Left ventricle myocardium superior (tissue), 1 donor: ENCODE measurements at regions not wholly inside any gene's neighbourhood (a gene's known extent, or its start where the extent isn't known, plus 50 kb on each side); places are given as distances from the start of the nearest gene placed in this dataset. TPM values are rescaled to one million over a fixed set of nuclear protein-coding genes. Genes with fewer than 3 reads are reported as not detected.

Source experiments
- ATAC-seq: fragments of 200-7000 bp; cut with Tn5 transposase; one replicate; pipeline ENCODE4 v1.9.1; 2020; ENCODE audit warnings: mild to moderate bottlenecking, moderate library complexity
- DNase-seq: peaks from one replicate; pipeline ENCODE4 v3.0.0-alpha.2; 2020
- intact Hi-C: fragments of 100-400 bp; cut with micrococcal nuclease; formaldehyde crosslinking; loops from one replicate; pipeline ENCODE4 v1.11.0; 2022
- microRNA-seq: library from miRNA; unstranded; fragments of <30 nt; microRNA quantifications from one replicate; pipeline ENCODE4 v1.2.0, GENCODE V29; 2020; ENCODE audit warnings: borderline number of aligned reads
- donor health status: DM: no; HTN: yes; CAD: no; lungs with severe emphysema.

DNA sequence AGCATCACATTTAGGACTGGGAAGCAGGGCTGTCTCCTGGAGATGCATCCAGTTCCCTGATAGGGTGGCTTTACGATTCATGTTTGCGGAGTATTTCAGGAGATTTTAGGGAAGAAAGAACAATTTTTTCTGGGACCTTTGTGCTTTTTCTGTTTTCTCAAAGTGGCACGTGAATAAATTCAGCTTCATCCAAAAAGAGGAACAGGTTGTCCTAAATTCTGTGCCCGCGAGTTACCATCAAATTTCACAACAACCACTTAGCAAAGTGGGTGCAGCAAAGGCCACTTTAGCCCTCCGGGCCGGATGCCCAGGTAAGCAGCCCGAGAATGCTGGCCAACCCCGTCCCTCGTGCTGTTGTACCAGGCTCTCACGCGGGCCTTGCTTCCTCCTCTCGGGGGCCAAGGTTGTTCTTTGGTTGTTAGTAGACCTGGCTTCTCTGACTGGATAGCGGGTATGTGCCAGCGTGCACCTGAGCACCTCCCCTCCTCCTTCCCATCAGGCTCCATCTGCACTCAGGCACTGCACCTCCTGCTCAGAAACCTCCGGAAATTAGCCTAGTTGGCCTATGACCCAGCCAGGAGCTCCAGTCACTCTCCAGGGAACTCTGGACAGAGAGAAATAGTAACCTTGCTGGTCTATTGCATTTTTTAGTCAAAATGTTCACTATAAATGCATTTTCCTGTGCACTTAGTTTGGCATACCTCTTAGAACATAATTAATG, 83.0 kb downstream of the CMPK2 start:
- no peak for DNase-seq
- intact Hi-C loops, result no loop called here
- no peak for ATAC-seq

GRCh38 chr2:6783238-6783614, 82.5 kb downstream of the CMPK2 start:
- DNase-seq, result no peak
- intact Hi-C loops, result no loop called here
- ATAC-seq, result no peak

DNA sequence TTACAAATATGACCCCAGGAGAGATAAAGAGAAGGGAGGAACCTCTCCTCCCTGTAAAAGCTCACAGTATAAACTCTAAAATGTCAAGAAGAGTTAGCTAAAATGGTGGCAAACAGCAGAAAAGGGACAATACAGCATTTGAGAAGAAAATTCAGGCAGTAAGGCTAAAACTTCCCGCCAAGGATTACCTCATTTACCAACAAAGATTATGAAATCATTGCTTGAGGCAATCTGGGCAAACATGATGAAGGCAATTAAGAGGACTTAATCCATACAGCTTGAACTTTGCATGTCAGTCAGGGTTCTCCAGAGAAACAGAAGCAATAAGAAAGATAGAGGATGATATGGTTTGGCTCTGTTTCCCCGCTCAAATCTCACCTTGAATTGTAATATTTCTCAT, 81.4 kb downstream of the CMPK2 start:
- ATAC-seq (no peak), DNase-seq (no peak)
- intact Hi-C loops, result no loop called here

- no peak for ATAC-seq
- no peak for DNase-seq
- intact Hi-C loops, result no loop called here
These were observed 80.2 kb downstream of the CMPK2 start for GRCh38 chr2:6785493-6785892.

DNA sequence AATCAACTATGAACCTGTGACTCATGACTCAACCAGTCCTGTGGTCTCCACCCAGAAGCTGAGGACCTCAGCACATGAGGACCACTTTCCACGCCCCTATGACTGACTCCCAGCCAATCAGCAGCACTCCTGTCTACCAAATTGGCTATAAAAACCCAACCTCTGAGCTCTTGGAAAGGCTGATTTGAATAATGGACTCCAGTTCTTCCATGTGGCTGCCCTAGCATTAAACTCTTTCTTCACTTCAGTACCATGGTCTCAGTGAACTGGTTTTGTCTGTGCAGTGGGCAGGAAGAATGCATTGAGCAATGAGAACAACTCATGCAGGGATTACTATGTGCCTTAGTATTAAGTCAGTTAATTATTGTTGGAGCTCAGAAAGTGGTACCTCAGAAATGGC, 78.3 kb downstream of the CMPK2 start:
- DNase-seq, result no peak
- ATAC-seq, result no peak
- intact Hi-C loops, result no loop called here

DNA sequence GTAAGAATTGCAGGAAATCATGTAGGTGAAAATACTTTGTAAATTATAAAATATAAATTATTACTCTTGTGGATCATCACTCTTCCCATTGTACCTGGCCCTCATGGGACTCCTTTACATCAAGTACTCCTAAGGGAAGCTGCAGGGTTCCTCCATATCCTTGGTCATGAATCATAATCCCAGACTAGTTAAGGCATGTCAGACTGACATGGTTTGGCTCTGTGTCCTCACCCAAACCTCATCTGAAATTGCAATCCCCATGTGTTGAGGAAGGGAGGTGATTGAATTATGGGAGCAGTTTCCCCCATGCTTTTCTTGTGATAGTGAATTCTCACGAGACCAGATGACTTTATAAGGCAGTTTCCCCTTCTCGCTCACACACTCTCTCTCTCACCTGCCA, 77.1 kb downstream of the CMPK2 start:
- DNase-seq, result no peak
- intact Hi-C loops, result no loop called here
- no peak for ATAC-seq

DNA sequence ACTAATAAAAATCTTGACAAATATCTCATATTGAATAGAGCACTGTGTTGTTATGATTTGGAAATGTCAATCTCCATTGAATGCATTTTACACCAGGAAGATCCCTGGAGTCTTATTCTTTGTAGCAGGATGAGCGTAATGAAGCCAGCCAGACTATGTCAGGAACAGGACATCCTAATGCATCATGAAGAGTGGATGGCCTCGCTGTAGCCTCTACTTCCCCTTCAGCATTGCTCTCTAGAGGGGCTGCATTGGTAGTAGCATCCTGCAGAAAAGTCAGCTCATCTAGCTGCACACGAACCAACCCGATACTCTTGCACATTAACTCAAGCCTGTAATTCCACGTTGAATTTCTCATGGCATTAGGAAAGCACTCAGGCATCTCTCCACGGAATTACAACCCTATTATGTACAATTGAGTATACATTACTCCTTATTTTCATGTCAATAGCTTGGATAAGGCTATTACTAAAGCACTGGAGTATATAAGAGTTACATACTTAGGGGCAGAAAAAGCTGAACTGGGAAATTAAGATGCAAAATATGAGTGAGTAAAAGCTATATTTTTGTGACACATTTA, 76.1 kb downstream of the CMPK2 start:
- ATAC-seq (no peak), DNase-seq (no peak)
- intact Hi-C loops, result no loop called here

DNA sequence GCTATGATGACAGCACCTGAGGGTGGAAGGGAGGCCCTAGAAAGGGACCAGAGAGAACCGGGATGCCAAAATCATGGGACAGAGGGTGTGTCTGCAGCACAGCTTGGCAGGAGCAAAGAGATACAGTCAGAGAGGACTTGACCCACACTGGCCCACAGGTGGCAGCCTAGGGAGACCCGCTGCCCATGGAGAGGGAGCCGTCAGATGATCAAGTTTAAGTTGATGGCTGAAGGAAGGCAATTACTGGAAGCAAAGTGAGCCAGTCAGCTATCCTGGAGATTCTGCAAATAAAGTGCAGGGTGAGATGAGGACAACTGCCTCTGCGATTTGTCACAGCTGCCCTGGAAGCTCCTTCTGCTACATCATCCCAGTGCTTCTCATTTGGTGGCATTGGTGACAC, 74.0 kb downstream of the CMPK2 start:
- ATAC-seq (no peak), DNase-seq (no peak)
- intact Hi-C loops, result no loop called here

GRCh38 chr2:6792883-6793282, 72.8 kb downstream of the CMPK2 start:
- intact Hi-C loops, result no loop called here
- DNase-seq, result no peak
- no peak for ATAC-seq

DNA sequence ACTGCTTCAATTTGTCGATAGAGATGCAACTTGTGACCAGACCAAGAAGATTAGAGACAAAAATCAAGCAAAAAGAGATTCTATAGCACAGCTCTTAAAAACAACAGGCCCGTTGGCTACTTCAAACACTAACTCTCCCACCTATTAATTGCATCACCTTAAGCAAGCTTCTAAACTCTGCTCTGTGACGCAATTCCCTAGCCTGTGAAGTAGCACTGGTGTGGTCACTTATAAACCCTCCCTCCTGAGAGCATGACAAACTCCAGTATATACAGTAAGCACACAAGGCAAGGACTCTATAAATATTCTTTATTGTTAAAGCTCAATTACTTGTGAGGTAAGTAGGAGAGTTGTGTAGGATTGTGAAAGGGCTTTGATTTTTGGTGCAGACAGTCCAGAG, 72.3 kb downstream of the CMPK2 start:
- no peak for DNase-seq
- no peak for ATAC-seq
- intact Hi-C loops, result no loop called here

DNA sequence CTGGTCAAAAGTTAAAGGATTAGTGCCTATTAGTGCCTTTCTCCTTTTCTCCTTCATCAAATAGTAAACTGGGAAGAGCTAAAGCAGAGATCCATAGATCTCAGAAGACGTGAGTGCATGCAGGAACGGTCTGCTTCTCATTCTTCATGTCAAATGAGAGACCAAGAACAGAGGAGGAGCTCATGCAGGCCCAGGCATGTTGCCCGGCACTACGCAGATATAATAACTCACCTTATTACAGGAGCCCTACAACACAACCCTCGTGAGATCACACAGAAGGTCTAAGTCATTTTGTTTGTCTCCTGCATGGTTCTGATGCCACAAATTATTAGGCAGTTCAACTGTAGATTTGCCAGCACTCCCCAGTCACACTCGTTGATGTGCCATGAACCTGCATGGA, 71.8 kb downstream of the CMPK2 start:
- ATAC-seq, result no peak
- intact Hi-C loops, result no loop called here
- DNase-seq, result no peak

- ATAC-seq, result no peak
- no peak for DNase-seq
- intact Hi-C loops, result no loop called here
These were observed 71.3 kb downstream of the CMPK2 start for GRCh38 chr2:6794448-6794847.

Small RNA genes in the stretch of these regions (microRNA-seq; reads per million reads assigned to microRNA genes)
- gene MIR7158 (not detected), gene MIR7515 (not detected)
